Skin of body (tissue), 1 donor: ENCODE measurements at regions not wholly inside any gene's neighbourhood (a gene's known extent, or its start where the extent isn't known, plus 50 kb on each side); places are given as distances from the start of the nearest gene placed in this dataset.
"Not testable (repeated sequence)": the region's sequence is repeated elsewhere in the genome, so short reads cannot be mapped to it uniquely, and the experiment has no call there.

ENCODE experiments used
- DNase-seq: peaks from one replicate; lab custom pipeline; 2025; lab: John Stamatoyannopoulos, UW

DNA sequence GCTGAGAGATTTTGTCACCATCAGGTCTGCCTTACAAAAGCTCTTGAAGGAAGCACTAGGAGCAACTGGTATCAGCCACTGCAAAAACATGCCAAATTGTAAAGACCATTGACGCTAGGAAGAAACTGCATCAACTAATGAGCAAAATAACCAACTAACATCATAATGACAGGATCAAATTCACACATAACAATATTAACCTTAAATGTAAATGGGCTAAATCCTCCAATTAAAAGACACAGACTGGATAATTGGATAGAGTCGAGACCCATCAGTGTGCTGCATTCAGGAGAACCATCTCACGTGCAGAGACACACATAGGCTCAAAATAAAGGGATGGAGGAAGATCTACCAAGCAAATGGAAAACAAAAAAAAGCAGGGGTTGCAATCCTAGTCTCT lies 53.1 kb upstream of the SELENOP start:
- not testable (repeated sequence) for DNase-seq
